ENCODE measurements at regions not wholly inside any gene's neighbourhood (a gene's known extent, or its start where the extent isn't known, plus 50 kb on each side); places are given as distances from the start of the nearest gene placed in this dataset.

- TF ChIP-seq, protein P1, sequence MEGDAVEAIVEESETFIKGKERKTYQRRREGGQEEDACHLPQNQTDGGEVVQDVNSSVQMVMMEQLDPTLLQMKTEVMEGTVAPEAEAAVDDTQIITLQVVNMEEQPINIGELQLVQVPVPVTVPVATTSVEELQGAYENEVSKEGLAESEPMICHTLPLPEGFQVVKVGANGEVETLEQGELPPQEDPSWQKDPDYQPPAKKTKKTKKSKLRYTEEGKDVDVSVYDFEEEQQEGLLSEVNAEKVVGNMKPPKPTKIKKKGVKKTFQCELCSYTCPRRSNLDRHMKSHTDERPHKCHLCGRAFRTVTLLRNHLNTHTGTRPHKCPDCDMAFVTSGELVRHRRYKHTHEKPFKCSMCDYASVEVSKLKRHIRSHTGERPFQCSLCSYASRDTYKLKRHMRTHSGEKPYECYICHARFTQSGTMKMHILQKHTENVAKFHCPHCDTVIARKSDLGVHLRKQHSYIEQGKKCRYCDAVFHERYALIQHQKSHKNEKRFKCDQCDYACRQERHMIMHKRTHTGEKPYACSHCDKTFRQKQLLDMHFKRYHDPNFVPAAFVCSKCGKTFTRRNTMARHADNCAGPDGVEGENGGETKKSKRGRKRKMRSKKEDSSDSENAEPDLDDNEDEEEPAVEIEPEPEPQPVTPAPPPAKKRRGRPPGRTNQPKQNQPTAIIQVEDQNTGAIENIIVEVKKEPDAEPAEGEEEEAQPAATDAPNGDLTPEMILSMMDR (IDR thresholded peaks at IDR 0.05), result no peak
- TF ChIP-seq POLR2A (IDR thresholded peaks at IDR 0.05), result no peak
These were observed 171.6 kb upstream of the C1orf174 start for GRCh38 chr1:4071653-4072052.
